ENCODE measurements at regions not wholly inside any gene's neighbourhood (a gene's known extent, or its start where the extent isn't known, plus 50 kb on each side); places are given as distances from the start of the nearest gene placed in this dataset.

GRCh38 chr5:168086104-168086610, 205.3 kb upstream of the WWC1 start:
- intact Hi-C loops (cut with micrococcal nuclease) = no loop called here
- BruUV-seq (replicated peaks) = no TSS peak
- POLR2A ChIA-PET = no interaction called here

GRCh38 chr5:168086746-168087145, 204.7 kb upstream of the WWC1 start:
- dilution Hi-C loops (cut with MboI; ENCODE audit: extremely low pct_ligation_motif_present, low sequenced_read_pairs) = no loop called here
- H3K9me1 ChIP-seq (replicated peaks; ENCODE audit: control insufficient read depth, extremely low read depth, insufficient read depth, low read length) = no peaks in the 10 kb centered on the region
- H3K79me2 ChIP-seq (ENCODE audit: control insufficient read depth, insufficient read depth, low read length) = no peaks in the 10 kb centered on the region
- no peak for FAIRE-seq
- no peaks in the 10 kb centered on the region for H3K36me3 ChIP-seq (ENCODE audit: control insufficient read depth in 2 of 2, extremely low read depth in 1 of 2, insufficient read depth in 2 of 2, low read length in 2 of 2)
- ChIA-PET CTCF (no interaction called here), POLR2A (no interaction called here)
- H4K20me1 ChIP-seq (replicated peaks; ENCODE audit: control insufficient read depth, extremely low read depth, insufficient read depth, low read length) = no peaks in the 10 kb centered on the region
- no peak for DNase-seq (ENCODE audit: low read depth, low spot score)
- H2AFZ ChIP-seq (ENCODE audit: low read depth, low read length) = no peak overlapping the region
- H3K27ac ChIP-seq (ENCODE audit: insufficient read depth, low read depth, low read length) = no peak overlapping the region
- TF ChIP-seq MYC (IDR thresholded peaks at IDR 0.05; ENCODE audit: low read depth, low read length) (no peak), EZH2 (IDR thresholded peaks at IDR 0.05; ENCODE audit: borderline replicate concordance, low read depth, low read length, severe bottlenecking) (no peak), POLR2A (IDR thresholded peaks at IDR 0.05; ENCODE audit: low read depth, low read length) (no peak), POLR2AphosphoS5 (IDR thresholded peaks at IDR 0.05; ENCODE audit: insufficient read depth, low read depth, low read length) (no peak), JUN (IDR thresholded peaks at IDR 0.05; ENCODE audit: borderline replicate concordance, insufficient read depth, insufficient read length, low read depth) (no peak), FOS (IDR thresholded peaks at IDR 0.05; ENCODE audit: borderline replicate concordance, insufficient read depth, low read length) (no peak), MAX (IDR thresholded peaks at IDR 0.05; ENCODE audit: insufficient read depth, insufficient read length) (no peak), GATA2 (IDR thresholded peaks at IDR 0.05; ENCODE audit: insufficient read depth, insufficient read length, low read depth, low read length) (no peak), CTCF (IDR thresholded peaks at IDR 0.05; ENCODE audit: extremely low read depth in 1 of 2, insufficient read depth in 1 of 2, low read depth in 1 of 2, low read length in 2 of 2) (no peak)
- H3K9ac ChIP-seq (replicated peaks; ENCODE audit: extremely low read depth, insufficient read depth, low read length) = no peak overlapping the region
- BruUV-seq (replicated peaks) = no TSS peak
- intact Hi-C loops (cut with micrococcal nuclease) = no loop called here
- H3K9me3 ChIP-seq (replicated peaks; ENCODE audit: control insufficient read depth, insufficient read depth, low read length) = no peaks in the 10 kb centered on the region
- H3K27me3 ChIP-seq (ENCODE audit: control insufficient read depth in 2 of 2, insufficient read depth in 2 of 2, low read length in 2 of 2) = no peaks in the 10 kb centered on the region
- no peak overlapping the region for H3K4me3 ChIP-seq (replicated peaks in 1 of 3; ENCODE audit: insufficient read depth in 1 of 3, low read depth in 1 of 3, low read length in 3 of 3)
- no peak overlapping the region for H3K4me2 ChIP-seq (ENCODE audit: insufficient read depth, low read length)
- H3K4me1 ChIP-seq (ENCODE audit: control insufficient read depth, extremely low read depth, insufficient read depth, low read length) = no peaks in the 10 kb centered on the region

More at GRCh38 chr5:168086104-168086610, 205.3 kb upstream of the WWC1 start:
- Histone ChIP-seq H3K27me3 (ENCODE audit: control insufficient read depth in 2 of 2, insufficient read depth in 2 of 2, low read length in 2 of 2) (no peaks in the 10 kb centered on the region), H3K27ac (ENCODE audit: insufficient read depth, low read depth, low read length) (no peak overlapping the region), H3K9me3 (replicated peaks; ENCODE audit: control insufficient read depth, insufficient read depth, low read length) (no peaks in the 10 kb centered on the region), H3K4me2 (ENCODE audit: insufficient read depth, low read length) (no peak overlapping the region), H4K20me1 (replicated peaks; ENCODE audit: control insufficient read depth, extremely low read depth, insufficient read depth, low read length) (no peaks in the 10 kb centered on the region), H3K79me2 (ENCODE audit: control insufficient read depth, insufficient read depth, low read length) (no peaks in the 10 kb centered on the region), H3K9ac (replicated peaks; ENCODE audit: extremely low read depth, insufficient read depth, low read length) (no peak overlapping the region), H2AFZ (ENCODE audit: low read depth, low read length) (no peak overlapping the region), H3K4me3 (replicated peaks in 1 of 3; ENCODE audit: insufficient read depth in 1 of 3, low read depth in 1 of 3, low read length in 3 of 3) (no peak overlapping the region), H3K4me1 (ENCODE audit: control insufficient read depth, extremely low read depth, insufficient read depth, low read length) (no peaks in the 10 kb centered on the region), H3K9me1 (replicated peaks; ENCODE audit: control insufficient read depth, extremely low read depth, insufficient read depth, low read length) (no peaks in the 10 kb centered on the region), H3K36me3 (ENCODE audit: control insufficient read depth in 2 of 2, extremely low read depth in 1 of 2, insufficient read depth in 2 of 2, low read length in 2 of 2) (no peaks in the 10 kb centered on the region)
- CTCF ChIA-PET = no interaction called here
- no peak for TF ChIP-seq POLR2AphosphoS5 (IDR thresholded peaks at IDR 0.05; ENCODE audit: insufficient read depth, low read depth, low read length)
- TF ChIP-seq MAX (IDR thresholded peaks at IDR 0.05; ENCODE audit: insufficient read depth, insufficient read length) = no peak
- TF ChIP-seq POLR2A (IDR thresholded peaks at IDR 0.05; ENCODE audit: low read depth, low read length) = no peak
- no peak for TF ChIP-seq MYC (IDR thresholded peaks at IDR 0.05; ENCODE audit: low read depth, low read length)
- no peak for TF ChIP-seq EZH2 (IDR thresholded peaks at IDR 0.05; ENCODE audit: borderline replicate concordance, low read depth, low read length, severe bottlenecking)
- TF ChIP-seq GATA2 (IDR thresholded peaks at IDR 0.05; ENCODE audit: insufficient read depth, insufficient read length, low read depth, low read length) = no peak
- TF ChIP-seq FOS (IDR thresholded peaks at IDR 0.05; ENCODE audit: borderline replicate concordance, insufficient read depth, low read length) = no peak
- no peak for TF ChIP-seq JUN (IDR thresholded peaks at IDR 0.05; ENCODE audit: borderline replicate concordance, insufficient read depth, insufficient read length, low read depth)
- no peak for FAIRE-seq
- dilution Hi-C loops (cut with MboI; ENCODE audit: extremely low pct_ligation_motif_present, low sequenced_read_pairs) = no loop called here
- no peak for DNase-seq (ENCODE audit: low read depth, low spot score)

All from endothelial cell of umbilical vein (primary cell).